ENCODE measurements at regions not wholly inside any gene's neighbourhood (a gene's known extent, or its start where the extent isn't known, plus 50 kb on each side); places are given as distances from the start of the nearest gene placed in this dataset.

GRCh38 chr7:25994433-25994994, 157.5 kb upstream of the NFE2L3 start:
- TF ChIP-seq POLR2A (IDR thresholded peaks at IDR 0.05; ENCODE audit: low read depth, low read length), result no peak
- TF ChIP-seq POLR2AphosphoS5 (IDR thresholded peaks at IDR 0.05; ENCODE audit: low read depth, low read length), result no peak
- TF ChIP-seq TAF1 (IDR thresholded peaks at IDR 0.05; ENCODE audit: borderline replicate concordance, low read depth, low read length), result no peak
